Activated CD4-positive, alpha-beta T cell treated with anti-CD3 and anti-CD28 coated beads, Interleukin-2, amount 50 U/mL, for 4 hours (primary cell): ENCODE measurements at regions not wholly inside any gene's neighbourhood (a gene's known extent, or its start where the extent isn't known, plus 50 kb on each side); places are given as distances from the start of the nearest gene placed in this dataset.

Experiments used
- DNase-seq, 2 experiments: peaks; one replicate each; pipeline ENCODE4 v3.0.0-alpha.2; 2020

DNA sequence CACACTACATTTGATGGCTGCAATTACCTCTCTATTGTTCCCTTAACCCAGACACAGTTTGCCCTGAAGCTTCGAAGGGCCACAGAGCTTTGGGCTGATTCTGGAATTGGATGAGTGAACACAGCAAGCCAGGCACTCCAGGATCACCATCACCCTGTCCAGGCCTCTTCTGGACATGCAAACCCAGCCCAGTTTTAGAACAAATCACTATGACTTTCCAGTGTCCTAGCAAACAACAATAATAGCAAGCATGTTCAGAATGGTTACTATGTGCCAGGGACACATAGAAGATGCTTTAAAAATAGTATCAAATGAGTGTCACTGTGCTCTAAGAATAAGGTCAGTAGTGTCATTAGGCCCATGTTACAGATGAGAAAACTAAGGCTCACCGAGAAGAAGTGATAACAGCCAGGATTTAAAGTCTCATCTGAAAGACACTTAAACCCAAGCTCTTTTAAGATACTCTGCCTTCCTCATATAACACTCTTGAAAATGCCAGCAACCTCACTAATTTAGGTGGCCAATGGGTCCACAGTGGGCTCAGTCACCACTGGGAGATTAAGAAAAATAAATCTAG, 191.7 kb upstream of the STK17B start:
- DNase-seq: no peak

GRCh38 chr2:196365145-196365544, 193.8 kb upstream of the STK17B start:
- no peak for DNase-seq

DNA sequence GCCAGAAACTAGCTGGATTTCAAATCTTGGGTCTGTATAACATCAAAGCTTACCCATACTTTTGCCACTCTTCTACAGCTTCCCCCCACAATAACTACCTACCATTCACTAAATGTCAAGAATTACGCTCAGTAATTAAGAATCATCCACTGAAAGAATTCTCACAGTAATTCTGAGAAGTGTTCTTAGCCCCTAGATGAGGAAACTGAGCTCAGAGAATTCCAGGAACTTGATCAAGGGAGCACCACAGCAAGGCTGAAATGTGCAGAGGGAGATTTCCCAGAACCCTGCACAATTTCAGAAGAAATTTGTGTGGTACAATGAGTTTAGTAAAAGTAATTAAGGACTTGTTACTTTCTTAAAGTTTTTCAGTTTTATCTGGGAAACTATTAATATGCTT, 194.5 kb upstream of the STK17B start:
- DNase-seq: no peak

- DNase-seq: no peak
Observed at GRCh38 chr2:196367633-196368032, 196.3 kb upstream of the STK17B start.

DNA sequence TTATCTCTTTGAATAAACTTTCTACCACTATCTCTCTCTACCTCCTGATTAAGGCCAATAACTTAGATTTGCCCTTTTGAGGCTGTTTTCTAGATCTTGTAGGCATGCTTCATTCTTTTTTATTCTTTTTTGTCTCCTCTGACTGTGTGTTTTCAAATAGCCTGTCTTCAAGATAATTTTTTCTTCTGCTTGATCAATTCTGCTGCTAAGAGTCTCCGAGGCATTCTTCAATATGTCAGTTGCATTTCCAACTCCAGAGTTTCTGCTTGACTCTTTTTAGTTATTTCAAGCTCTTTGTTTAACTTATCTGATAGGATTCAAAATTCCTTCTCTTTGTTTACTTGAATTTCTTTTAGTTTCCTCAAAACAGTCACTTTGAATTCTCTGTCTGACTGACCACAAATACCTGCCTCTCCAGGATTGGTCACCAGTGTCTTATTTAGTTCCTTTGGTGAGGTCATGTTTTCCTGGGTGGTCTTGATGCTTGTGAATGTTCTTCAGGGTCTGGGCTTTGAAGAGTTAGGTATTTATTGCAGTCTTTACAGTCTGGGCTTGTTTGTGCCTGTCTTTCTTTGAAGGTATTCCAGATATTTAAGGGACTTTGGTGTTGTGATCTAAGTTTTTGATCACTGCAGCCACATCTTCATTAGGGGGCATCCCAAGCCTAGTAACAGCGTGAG, 197.3 kb upstream of the STK17B start:
- no peak for DNase-seq

DNA sequence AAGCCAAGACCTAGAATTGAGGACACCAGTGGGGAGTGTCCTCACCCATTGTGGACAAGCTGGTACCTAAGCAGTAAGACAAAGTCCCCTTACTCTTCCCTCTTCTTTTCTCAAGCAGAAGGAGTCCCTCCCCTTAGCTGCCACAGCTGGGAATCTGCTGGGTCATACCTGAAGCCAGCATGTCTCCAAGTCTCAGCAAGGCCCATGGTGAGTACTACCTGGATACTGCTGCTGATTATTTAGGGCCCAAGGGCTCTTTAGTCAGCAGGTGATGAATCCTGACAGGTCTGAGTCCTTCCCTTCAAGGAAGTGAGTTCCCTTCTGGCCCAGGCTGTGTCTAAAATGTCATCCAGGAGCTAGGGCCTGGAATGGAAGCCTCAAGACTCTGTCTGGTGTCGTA, 198.6 kb upstream of the STK17B start:
- DNase-seq: no peak

GRCh38 chr2:196370381-196370780, 199.0 kb upstream of the STK17B start:
- DNase-seq: no peak

- no peak for DNase-seq
Observed at GRCh38 chr2:196372276-196372809, 201.0 kb upstream of the STK17B start.

DNA sequence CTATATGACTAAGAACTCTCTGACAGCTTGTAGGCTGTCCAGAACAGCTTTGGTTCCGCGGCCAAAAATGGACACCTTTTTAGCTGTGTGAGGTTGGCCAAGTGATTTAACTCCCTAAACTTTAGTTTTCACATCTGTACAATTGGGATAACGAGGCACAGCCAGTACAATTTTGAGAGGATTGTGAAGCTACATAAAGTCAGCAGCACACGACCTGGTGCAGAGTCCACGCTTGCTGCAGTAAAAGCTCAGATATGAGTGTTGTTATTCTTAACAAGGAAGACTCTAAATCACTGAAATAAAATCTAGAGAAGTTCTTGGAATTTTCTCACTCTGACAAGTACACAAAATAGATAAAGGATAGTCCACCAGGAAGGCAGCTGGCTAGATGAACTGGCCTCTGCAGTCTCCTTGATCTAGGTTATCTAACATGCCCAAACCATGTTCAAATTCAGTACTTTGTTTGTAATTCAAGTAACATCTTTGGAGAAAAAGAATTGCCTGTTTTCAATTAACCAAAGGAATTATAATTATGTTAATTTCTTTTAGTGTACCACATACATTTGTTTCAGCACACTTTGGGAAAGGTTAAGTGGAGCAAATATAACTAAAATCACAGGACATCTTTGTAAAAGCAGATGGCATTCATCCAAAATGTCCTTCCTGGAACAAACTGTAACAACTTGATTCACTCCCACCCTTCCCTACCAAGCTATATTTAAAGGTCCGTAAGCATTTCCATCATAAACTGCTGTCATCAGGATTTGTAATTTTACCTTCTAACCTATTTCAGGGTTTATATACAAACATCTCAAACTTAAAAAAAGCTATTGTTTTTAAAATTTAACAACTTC, 201.7 kb upstream of the STK17B start:
- DNase-seq: no peak

GRCh38 chr2:196376984-196377877, 205.9 kb upstream of the STK17B start:
- DNase-seq: no peak

- DNase-seq: no peak
Observed at GRCh38 chr2:196379600-196379999, 208.2 kb upstream of the STK17B start.

DNA sequence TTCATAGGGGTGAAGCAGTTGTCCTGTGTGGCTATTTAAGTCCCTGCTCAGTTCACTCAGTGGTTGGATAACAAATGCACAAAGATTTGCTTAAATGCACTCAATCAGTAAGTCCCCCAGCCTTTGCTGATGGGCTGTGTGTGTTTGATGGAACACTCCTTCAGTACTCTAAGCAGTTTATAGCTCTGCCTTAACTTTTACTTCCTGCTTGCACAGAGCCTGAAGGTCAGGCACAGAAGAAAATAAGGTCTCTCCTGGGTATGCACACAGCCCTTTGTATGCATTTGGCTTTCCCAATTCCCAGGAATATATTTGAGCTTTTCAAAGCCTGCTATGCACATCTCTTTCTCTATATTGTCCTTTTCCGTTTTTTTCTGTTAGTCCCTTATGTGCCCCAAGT, 208.7 kb upstream of the STK17B start:
- no peak for DNase-seq

- DNase-seq: no peak
Observed at GRCh38 chr2:196380575-196380974, 209.2 kb upstream of the STK17B start.

DNA sequence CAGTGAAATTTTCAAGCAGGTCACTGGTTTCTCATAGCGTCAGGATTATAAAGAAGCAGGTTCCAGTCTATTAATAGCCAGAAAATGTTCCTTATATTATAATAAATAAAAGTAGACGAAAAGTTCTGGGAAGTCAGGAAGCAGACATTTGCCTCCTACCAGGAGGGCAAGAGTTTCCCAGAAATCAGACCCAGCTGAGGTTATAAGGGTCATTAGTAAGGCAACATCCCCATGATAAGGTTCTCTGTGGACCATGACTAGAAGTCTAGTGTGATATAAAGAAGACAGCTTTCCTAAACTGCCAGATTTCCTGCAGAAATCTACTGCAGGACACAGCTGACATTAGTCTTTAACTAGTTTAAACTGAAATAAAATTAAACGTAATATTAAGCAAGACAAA, 210.1 kb upstream of the STK17B start:
- no peak for DNase-seq

GRCh38 chr2:196383799-196384198, 212.4 kb upstream of the STK17B start:
- no peak for DNase-seq

DNA sequence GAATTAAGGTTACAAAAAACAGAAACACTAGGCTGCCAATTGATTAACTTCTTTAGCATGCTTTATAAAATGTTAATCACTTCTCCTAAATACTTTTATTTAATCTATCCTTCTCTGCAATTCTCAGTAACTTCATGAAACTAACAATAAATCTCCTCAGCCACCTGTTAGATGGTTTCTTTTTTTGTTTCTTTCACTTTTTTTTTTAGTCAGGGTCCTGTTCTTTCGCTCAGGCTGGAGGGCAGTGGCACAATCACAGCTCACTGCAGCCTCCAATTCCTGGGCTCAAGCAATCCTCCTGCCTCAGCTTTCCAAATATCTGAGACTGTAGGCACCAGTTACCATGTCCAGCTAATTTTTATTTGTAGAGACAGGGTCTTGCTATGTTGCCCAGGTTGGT, 213.4 kb upstream of the STK17B start:
- DNase-seq: no peak

DNA sequence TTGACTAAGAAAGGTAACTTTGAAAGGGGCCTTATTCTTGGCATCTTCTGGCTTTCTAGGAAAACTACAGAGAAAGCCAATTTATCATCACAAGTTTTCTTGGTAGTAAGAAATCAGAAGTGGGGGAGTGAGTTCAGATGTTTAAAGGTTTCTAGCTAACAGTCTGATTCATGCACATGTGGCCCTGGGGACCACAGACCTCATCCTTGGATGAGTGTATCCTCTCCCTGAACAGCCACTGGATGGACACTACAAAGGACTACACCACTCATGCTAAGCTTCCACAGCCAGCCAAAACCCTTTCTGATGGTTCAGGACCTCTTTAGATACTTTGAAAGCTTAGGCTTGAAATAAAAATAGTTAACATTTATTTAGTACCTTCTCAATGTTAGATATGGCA, 218.3 kb upstream of the STK17B start:
- no peak for DNase-seq

DNA sequence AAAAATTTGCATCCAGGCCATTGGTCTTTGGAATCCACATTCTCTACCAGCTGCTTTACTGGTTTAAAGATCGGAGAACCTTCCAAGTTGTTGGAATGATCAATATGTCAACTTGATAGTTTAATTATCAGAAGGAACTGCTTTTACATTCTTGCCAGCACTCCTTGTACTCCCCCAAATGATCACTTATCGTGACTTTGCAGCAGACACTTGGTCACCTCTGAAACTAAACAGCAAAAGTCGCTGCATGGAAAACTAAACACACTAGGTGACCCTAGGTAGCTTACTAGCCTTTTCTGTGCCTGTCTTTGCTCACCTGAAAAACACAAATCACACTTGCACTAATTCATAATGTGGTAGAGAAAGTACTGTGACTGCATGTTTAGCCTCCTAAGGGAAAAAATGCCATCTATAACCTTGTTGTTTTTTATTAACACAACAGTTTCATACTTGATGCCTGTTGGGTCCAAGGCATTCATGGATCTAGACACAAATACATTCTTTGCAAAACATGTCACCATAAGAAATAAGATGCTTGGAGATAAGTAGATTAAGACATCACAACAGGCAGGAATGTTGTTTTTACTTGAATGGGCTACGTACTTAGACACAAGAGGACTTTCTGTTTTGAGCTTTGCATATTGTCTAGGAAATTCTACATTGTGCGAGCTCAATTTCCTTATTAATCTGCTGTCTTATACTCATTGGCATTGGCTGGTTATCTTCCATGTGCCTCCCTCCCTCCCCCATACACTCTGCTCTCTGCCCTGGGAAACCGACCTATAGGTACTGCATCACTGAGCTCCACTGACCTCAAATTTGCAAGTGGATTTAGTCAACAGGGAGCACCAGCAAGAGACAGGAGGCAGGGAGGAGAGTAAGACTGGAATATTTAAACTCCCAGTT, 219.1 kb upstream of the STK17B start:
- DNase-seq: no peak

- no peak for DNase-seq
Observed at GRCh38 chr2:196391149-196391479, 219.7 kb upstream of the STK17B start.

- no peak for DNase-seq
Observed at GRCh38 chr2:196399096-196399495, 227.7 kb upstream of the STK17B start.

DNA sequence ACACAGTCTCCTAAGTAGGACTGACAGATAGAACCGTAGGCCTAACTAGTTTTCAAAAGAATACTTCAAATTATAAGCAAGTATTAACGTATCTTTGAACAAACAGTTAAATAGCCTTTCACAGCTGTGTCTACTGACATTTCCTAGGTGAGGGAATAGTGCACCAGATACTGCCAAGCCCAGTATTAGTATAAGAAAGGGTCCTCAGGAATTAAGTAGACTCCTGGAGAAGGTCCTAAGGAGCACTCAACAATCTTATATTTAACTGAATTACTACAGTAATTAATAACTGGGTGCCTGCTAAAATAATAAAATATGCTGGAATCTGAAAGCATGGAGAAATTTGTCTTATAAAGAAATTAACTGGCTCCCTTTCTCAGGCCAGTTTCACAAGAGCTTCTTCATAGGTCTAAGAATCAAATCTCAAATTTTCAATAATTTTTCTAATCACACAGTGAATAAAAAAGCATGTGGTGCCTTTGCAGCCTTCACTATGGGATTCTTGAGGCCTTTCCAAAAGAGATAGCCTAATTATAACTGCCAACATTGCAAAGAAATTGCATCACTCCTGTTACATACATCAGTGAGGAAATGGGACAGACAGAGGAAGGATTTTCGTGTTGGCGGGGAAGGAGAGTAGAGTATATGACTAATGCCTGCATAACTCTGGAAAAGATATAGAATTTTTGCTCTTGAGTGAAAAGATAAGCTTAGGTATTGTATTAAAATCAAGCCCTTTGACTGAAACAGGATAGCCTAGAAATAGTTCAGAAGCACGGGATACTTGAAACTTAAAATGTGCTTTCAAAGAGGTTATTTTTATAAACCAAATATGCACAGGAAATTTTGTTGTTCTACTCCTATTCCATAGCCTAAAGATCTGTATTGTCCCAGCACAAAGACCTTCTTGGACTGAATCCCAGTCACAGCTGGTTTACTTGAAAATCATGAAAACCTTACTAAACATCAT, 228.6 kb upstream of the STK17B start:
- no peak for DNase-seq
